Glutamatergic neuron (in vitro differentiated cells): ENCODE measurements at regions not wholly inside any gene's neighbourhood (a gene's known extent, or its start where the extent isn't known, plus 50 kb on each side); places are given as distances from the start of the nearest gene placed in this dataset.

Source experiments
- DNase-seq: peaks from one replicate; pipeline ENCODE4 v3.0.0; 2022
- H3K27ac Mint-ChIP-seq: one replicate; pipeline ENCODE4 v1.8.0; 2020; ENCODE audit warnings: mild to moderate bottlenecking, mixed read lengths, inconsistent platforms; ENCODE audit not compliant: unreplicated experiment
- H3K27me3 Mint-ChIP-seq: one replicate; pipeline ENCODE4 v1.8.0; 2020; ENCODE audit warnings: mild to moderate bottlenecking, moderate library complexity, mixed read lengths, inconsistent platforms; ENCODE audit not compliant: unreplicated experiment
- H3K36me3 Mint-ChIP-seq: one replicate; pipeline ENCODE4 v1.8.0; 2020; ENCODE audit warnings: mild to moderate bottlenecking, mixed read lengths, inconsistent platforms; ENCODE audit not compliant: unreplicated experiment
- H3K4me1 Mint-ChIP-seq: one replicate; pipeline ENCODE4 v1.8.0; 2020; ENCODE audit warnings: mild to moderate bottlenecking, low read depth, mixed read lengths, inconsistent platforms; ENCODE audit not compliant: unreplicated experiment
- H3K4me3 Mint-ChIP-seq: one replicate; pipeline ENCODE4 v1.8.0; 2020; ENCODE audit warnings: mild to moderate bottlenecking, mixed read lengths, inconsistent platforms; ENCODE audit not compliant: unreplicated experiment
- H3K9me3 Mint-ChIP-seq: one replicate; pipeline ENCODE4 v1.8.0; 2020; ENCODE audit warnings: mild to moderate bottlenecking, moderate library complexity, mixed read lengths, inconsistent platforms; ENCODE audit not compliant: unreplicated experiment
- CTCF ChIP-seq: fragments of 200-600 bp; sonication (generic); IDR thresholded peaks from one replicate; pipeline ENCODE4 v1.5.0; 2021; ENCODE audit not compliant: partially characterized antibody, unreplicated experiment

DNA sequence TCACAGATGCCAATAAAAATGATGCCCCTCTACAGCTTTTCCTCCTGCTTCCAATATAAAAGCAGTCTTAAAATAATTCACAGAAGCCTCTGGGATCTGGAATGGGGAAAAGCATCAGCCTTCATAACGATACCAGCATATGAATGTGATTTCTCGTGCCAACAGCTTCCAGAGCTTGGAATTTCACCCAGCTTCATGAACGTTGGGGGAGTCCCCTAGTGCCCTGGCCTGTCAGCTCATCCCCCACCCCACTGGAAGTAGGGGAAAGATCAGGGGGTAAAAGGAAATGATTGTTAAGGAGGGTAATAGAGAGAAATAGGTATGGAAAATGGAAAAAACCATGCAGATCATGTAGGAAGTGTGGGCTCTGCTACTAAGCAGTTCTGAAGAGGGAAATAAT lies 253.6 kb downstream of the INHBA start:
- no peak for DNase-seq

DNA sequence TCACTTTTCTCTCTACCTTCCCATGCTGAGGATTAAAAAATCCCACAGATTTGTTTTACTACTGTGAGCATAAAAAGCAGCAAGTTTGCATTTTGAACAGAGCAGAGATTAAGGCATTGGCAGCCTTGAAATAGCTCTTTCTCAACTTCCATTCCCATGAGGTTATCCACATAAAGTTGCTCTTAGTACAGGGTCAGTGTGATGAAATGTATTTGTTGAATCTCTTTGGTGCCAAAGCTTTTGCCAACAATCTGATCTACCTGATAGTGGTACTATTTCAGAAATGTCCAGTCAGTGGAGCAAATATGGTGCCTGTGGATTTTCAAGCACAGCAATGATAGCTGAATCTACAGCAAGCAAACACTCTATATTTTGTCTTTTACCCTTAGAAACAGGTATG lies 254.8 kb downstream of the INHBA start:
- Mint-ChIP-seq H3K9me3 (no peaks in the 10 kb centered on the region), H3K4me1 (no peaks in the 10 kb centered on the region), H3K27me3 (no peaks in the 10 kb centered on the region), H3K4me3 (no peak overlapping the region), H3K27ac (no peak overlapping the region), H3K36me3 (no peaks in the 10 kb centered on the region)
- no peak for DNase-seq
- no peak for TF ChIP-seq CTCF

More for the DNA sequence above, 253.6 kb downstream of the INHBA start:
- H3K4me3 Mint-ChIP-seq: no peak overlapping the region
- H3K4me1 Mint-ChIP-seq: no peaks in the 10 kb centered on the region
- H3K9me3 Mint-ChIP-seq: no peaks in the 10 kb centered on the region
- no peaks in the 10 kb centered on the region for H3K36me3 Mint-ChIP-seq
- no peaks in the 10 kb centered on the region for H3K27me3 Mint-ChIP-seq
- no peak for TF ChIP-seq CTCF
- no peak overlapping the region for H3K27ac Mint-ChIP-seq

GRCh38 chr7:41447450-41448042 lies 255.3 kb downstream of the INHBA start:
- Mint-ChIP-seq H3K4me1 (no peaks in the 10 kb centered on the region), H3K4me3 (no peak overlapping the region), H3K36me3 (no peaks in the 10 kb centered on the region), H3K27me3 (no peaks in the 10 kb centered on the region), H3K27ac (no peak overlapping the region), H3K9me3 (no peaks in the 10 kb centered on the region)
- TF ChIP-seq CTCF: no peak
- no peak for DNase-seq

DNA sequence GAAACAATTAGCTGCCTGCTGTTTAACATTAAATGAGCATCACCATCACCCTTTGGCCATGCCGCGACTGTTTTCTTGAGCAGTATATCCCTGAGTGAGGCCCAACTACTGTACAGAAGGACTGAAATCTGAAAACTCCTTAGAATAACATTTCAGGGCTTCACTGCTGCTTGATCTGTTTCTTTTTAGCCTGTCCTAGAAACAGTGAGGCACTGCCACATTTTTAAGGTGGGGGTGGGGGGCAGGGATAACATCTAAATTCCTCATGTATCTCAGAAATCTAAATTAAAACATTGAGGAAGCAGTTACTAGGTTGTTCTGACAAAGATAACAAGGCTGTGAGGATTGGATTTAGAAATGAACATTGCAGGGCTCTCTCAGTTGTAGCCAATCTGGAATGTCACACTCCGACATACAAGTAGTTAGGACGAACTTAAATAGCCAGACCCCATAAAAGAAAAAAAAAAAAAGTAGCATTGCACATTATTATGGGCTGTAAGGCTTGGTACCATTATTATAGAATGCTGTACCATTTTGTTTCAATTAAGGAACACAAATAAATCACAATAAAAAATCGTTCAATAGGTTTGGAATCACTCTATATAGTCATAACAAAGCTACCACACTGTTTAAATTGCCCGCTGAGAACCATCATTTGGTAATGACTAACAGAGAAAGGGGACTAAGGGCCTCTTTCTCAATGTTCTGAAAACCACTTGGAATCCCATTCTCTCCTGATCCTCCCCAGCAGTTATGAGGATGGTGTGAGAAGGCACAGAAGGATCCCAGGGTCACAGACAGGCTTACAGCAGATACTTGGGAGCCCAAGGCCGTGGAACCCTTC lies 256.1 kb downstream of the INHBA start:
- Mint-ChIP-seq H3K36me3 (no peaks in the 10 kb centered on the region), H3K4me1 (no peaks in the 10 kb centered on the region), H3K27ac (no peak overlapping the region), H3K9me3 (no peaks in the 10 kb centered on the region), H3K27me3 (no peaks in the 10 kb centered on the region), H3K4me3 (no peak overlapping the region)
- no peak for DNase-seq
- no peak for TF ChIP-seq CTCF

DNA sequence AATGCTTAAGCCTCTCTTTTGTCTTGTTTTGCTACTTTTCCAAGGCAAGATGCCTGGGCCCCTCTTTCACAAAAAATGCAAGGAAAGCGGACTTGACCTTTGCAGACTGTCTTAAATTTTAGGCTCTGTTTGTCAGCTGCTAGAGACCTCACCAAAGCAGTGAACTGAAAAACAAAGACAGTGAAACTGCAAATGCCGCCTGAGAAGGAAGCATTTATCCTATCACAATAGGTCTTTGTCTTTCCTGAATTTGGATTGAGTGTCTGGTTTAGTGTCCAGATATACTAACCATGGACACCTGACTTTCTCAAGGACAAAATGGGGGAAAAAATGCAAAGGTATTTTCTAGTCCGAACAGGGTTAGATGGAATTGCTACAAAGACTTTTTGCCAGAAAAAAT lies 256.9 kb downstream of the INHBA start:
- no peaks in the 10 kb centered on the region for H3K9me3 Mint-ChIP-seq
- DNase-seq: no peak
- no peaks in the 10 kb centered on the region for H3K4me1 Mint-ChIP-seq
- H3K36me3 Mint-ChIP-seq: no peaks in the 10 kb centered on the region
- H3K4me3 Mint-ChIP-seq: no peak overlapping the region
- no peak for TF ChIP-seq CTCF
- H3K27me3 Mint-ChIP-seq: no peaks in the 10 kb centered on the region
- no peak overlapping the region for H3K27ac Mint-ChIP-seq
